ENCODE measurements at regions not wholly inside any gene's neighbourhood (a gene's known extent, or its start where the extent isn't known, plus 50 kb on each side); places are given as distances from the start of the nearest gene placed in this dataset.

- FAIRE-seq (no peak), DNase-seq (no peak), ATAC-seq (no peak)
- intact Hi-C loops (cut with DNase I): no loop called here
- Histone ChIP-seq H3K4me3 (no peak overlapping the region), H3K36me3 (no peaks in the 10 kb centered on the region), H3K27ac (no peak overlapping the region), H3K27me3 (no peaks in the 10 kb centered on the region), H3K4me1 (no peaks in the 10 kb centered on the region), H3K9me3 (no peaks in the 10 kb centered on the region)
- TF ChIP-seq, protein P1, sequence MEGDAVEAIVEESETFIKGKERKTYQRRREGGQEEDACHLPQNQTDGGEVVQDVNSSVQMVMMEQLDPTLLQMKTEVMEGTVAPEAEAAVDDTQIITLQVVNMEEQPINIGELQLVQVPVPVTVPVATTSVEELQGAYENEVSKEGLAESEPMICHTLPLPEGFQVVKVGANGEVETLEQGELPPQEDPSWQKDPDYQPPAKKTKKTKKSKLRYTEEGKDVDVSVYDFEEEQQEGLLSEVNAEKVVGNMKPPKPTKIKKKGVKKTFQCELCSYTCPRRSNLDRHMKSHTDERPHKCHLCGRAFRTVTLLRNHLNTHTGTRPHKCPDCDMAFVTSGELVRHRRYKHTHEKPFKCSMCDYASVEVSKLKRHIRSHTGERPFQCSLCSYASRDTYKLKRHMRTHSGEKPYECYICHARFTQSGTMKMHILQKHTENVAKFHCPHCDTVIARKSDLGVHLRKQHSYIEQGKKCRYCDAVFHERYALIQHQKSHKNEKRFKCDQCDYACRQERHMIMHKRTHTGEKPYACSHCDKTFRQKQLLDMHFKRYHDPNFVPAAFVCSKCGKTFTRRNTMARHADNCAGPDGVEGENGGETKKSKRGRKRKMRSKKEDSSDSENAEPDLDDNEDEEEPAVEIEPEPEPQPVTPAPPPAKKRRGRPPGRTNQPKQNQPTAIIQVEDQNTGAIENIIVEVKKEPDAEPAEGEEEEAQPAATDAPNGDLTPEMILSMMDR (IDR thresholded peaks at IDR 0.05): no peak
- 37 to 59% methylated on average over 3 of the region's 3 CpGs for whole genome bisulfite sequencing, 2 donors
Measured at GRCh38 chr3:83230841-83231240, 1469.4 kb upstream of the GBE1 start.

- TF ChIP-seq, protein P1 (IDR thresholded peaks at IDR 0.05): no peak
- intact Hi-C loops (cut with DNase I): no loop called here
- WGBS, 2 donors: 70 to 86% methylated on average over 1 of the region's 1 CpG
- ATAC-seq: no peak
- Histone ChIP-seq H3K27ac (no peak overlapping the region), H3K4me3 (no peak overlapping the region), H3K4me1 (no peaks in the 10 kb centered on the region), H3K9me3 (no peaks in the 10 kb centered on the region), H3K36me3 (no peaks in the 10 kb centered on the region), H3K27me3 (no peaks in the 10 kb centered on the region)
- no peak for DNase-seq
- FAIRE-seq: no peak
Measured at GRCh38 chr3:83230376-83230775, 1468.9 kb upstream of the GBE1 start.

DNA sequence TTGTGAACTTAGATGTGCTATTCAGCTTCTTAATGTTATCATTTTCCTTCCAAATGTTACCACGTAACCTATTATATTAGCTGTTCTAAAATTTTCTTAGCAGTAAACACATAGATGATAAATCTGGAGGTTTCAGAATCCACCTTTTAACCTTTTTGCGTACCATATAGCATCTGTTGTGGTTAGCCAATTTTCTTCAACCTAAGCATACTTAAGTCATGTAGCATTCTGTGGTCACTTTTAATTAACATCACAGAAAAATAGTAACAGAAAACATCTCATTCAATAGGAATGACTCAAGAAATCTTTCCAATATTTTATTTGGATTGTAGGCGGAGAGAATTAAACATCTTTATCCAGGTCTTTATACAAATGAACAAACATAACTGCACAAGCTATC is 1465.3 kb upstream of the GBE1 start:
- H3K27me3 ChIP-seq: no peaks in the 10 kb centered on the region
- intact Hi-C loops (cut with DNase I): no loop called here
- 76 to 86% methylated on average over 3 of the region's 3 CpGs for WGBS, 2 donors
- TF ChIP-seq, protein P1 (IDR thresholded peaks at IDR 0.05): no peak
- FAIRE-seq: no peak
- no peak overlapping the region for H3K27ac ChIP-seq
- no peaks in the 10 kb centered on the region for H3K36me3 ChIP-seq
- no peak for DNase-seq
- no peaks in the 10 kb centered on the region for H3K9me3 ChIP-seq
- no peak overlapping the region for H3K4me3 ChIP-seq
- ATAC-seq: no peak
- no peaks in the 10 kb centered on the region for H3K4me1 ChIP-seq

DNA sequence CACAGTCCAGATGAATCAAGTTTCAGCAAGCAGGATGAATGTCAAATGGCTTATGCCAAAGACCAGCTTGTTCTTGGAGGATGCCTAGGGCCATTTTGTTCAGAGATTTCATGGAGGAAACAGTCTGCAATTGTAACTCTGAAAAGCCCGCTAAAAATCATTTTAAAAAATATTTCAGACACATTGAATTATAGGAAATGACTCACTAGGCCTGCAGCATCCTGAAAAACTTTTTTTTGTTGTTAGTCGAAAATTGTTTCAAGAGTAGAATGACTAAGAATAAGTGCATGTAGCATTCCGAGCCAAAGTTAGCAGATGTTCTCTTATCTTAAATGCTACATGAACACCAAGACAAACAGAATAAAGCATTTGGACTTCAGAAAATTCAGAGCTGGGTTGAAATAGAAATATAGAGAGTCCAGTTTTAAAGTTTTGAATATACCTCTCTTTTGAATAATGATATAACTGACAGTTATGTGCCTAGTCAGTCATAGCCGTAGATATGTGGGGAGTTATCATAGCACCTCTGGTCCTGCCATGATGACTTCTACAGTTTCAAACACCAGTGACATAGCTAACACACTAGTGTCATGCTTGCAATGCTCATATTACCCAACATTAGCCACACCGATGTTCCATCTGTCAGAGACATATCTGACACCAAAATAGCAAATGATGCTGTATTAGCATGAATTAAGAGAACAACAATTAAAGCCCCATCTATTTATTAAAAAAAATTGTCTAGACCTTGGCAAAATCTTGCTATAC is 1462.8 kb upstream of the GBE1 start:
- WGBS, 2 donors: 61 to 72% methylated on average over 5 of the region's 5 CpGs
- ATAC-seq (no peak), FAIRE-seq (no peak), DNase-seq (no peak)
- Histone ChIP-seq H3K36me3 (no peaks in the 10 kb centered on the region), H3K4me1 (no peaks in the 10 kb centered on the region), H3K9me3 (no peaks in the 10 kb centered on the region), H3K4me3 (no peak overlapping the region), H3K27me3 (no peaks in the 10 kb centered on the region), H3K27ac (no peak overlapping the region)
- TF ChIP-seq, protein P1 (IDR thresholded peaks at IDR 0.05): no peak
- intact Hi-C loops (cut with DNase I): no loop called here

Measured in pancreas (tissue), 10 donors.